Central memory CD4-positive, alpha-beta T cell (primary cell): ENCODE measurements at regions not wholly inside any gene's neighbourhood (a gene's known extent, or its start where the extent isn't known, plus 50 kb on each side); places are given as distances from the start of the nearest gene placed in this dataset.

ENCODE experiments used
- DNase-seq: peaks from one replicate; pipeline ENCODE4 v3.0.0; 2022

DNA sequence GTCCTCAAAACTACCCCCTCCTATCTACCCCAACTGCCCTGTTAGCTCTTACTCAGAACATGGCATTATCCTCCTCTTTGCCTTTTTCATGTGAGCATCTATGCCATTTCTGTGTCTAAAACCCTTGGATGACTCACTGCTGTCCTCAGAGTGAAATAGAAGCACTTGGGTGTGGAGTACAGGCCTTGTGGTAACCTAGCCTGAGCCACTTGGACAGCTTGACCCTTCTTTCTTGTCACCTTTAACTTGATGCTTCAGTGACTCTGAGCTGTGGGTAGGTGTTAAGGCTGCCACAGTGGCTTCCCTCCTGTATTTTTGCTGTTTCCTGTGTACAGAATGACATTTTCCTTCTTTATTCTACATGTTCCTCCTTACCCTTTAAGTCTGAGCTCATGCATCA, 391.4 kb downstream of the SH3GL2 start:
- no peak for DNase-seq

GRCh38 chr9:17978773-17979172, 399.9 kb downstream of the SH3GL2 start:
- no peak for DNase-seq

- DNase-seq = no peak
Observed at GRCh38 chr9:17986595-17986994, 407.7 kb downstream of the SH3GL2 start.

DNA sequence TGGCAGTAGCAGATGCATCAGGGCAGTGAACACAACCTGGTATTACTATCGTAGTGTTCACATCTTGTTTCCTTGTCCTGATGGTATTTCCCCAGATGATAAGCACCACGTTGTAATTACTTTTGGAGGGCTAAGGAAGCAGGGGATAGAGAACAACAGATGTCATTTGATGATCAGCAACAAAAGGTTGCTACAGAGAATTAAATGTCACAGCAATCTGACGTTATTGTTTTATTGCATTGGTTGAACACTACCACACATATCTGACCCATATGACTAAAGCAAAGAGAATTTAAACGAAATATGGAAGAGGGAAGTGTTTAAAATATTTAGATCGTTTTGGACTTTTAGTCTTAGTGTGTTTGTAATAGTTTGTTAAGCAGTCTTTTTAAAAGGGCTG, 408.3 kb downstream of the SH3GL2 start:
- DNase-seq = no peak

DNA sequence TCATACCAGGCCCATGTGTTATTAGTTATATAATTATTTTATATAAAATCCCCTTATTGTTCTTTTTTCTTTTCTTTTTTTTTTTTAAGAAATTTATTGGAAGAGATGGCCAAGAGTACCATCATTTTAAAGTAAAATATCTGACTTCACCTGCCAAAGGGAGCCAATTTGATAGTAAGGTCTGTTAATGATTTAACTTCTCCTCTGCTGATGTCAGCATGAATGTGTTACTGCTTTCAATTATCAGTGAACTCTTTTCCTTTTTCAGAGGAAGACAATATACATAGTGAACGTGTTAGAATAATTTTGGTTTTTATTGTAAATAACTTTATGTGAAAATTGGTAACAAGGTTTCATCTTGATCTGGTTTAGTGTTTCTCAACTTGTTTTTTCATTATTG, 409.6 kb downstream of the SH3GL2 start:
- DNase-seq = no peak

GRCh38 chr9:17990602-17991001, 411.7 kb downstream of the SH3GL2 start:
- no peak for DNase-seq

DNA sequence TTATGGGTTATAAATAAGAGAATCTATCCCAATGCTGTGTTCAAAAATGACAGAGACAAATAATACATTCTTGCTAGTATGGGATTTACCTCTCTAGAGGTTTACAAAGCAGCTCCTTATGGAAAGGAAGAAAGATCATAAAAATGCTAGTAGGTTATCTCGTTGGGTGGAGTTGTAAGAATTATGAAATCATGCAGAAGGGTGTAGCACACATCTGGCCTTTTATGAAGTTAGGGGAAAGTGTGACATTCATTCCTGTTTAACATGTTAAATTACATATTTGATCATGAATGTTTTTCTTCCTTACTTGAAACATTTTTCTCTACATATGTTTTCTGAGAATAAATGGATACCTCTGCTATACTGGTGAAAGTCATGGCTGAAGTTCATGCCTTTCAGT, 414.2 kb downstream of the SH3GL2 start:
- DNase-seq = no peak

DNA sequence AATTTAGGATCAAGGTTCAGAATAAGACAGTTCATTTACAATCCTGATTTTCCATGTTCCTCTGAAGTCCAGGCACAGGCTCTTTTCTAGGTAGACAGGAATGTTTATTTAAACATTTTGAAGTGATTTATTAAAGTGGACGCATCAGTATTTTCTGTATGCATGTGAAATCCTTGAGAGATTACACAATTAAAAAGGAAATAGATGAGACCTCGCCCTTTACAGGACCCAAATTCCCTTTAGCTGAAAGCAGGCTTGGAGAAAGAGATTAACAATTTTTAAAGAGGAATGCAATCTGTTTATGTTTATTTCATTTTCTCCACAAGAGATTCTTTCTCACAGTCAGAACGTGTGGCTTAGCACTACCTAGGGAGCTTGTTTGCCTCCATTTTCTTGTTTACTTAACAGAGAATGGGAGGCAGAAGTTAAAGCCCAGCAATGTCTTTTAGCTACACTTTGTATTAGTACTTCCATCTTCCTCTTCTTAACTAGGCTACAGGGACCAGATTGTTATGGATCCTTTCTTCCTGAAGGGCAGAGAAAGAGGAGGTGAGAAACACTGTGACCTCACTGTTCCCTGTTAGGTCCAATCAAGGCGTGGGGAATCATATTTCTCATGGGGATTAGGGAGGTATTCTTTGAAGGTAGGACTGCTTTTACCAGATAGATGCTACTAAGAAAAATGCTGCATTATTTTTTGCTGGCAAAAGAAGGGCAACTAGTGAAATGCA, 416.0 kb downstream of the SH3GL2 start:
- DNase-seq = no peak

GRCh38 chr9:17996728-17997127, 417.9 kb downstream of the SH3GL2 start:
- no peak for DNase-seq

- no peak for DNase-seq
Observed at GRCh38 chr9:18002718-18003438, 424.0 kb downstream of the SH3GL2 start.

GRCh38 chr9:18006591-18006990, 427.7 kb downstream of the SH3GL2 start:
- DNase-seq = no peak

- DNase-seq = no peak
Observed at GRCh38 chr9:18007621-18008020, 428.8 kb downstream of the SH3GL2 start.

GRCh38 chr9:18009902-18010301, 431.0 kb downstream of the SH3GL2 start:
- DNase-seq = no peak

GRCh38 chr9:18010492-18010891, 431.6 kb downstream of the SH3GL2 start:
- no peak for DNase-seq

GRCh38 chr9:18012170-18012569, 433.3 kb downstream of the SH3GL2 start:
- DNase-seq = no peak

- no peak for DNase-seq
Observed at GRCh38 chr9:18014556-18014955, 435.7 kb downstream of the SH3GL2 start.

- DNase-seq = no peak
Observed at GRCh38 chr9:18015116-18015515, 436.2 kb downstream of the SH3GL2 start.

DNA sequence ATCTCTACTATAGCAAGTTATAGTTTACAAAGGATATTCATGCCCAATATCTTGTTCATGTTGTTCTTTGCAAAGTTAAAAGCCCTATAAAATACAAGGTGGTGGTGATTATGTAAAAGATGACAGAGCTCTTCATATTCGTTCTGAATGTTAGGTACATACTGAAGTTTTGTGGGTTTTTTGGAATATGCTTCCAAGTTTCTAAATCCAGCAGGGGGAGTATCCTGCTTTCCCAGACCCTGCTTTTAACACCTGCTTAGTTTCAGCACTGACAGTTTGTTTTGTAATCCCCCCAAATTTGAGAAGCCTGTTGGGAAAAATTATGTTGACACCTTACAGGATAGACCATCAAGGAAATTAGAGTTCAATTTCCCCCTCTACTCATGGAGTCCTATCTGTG, 438.3 kb downstream of the SH3GL2 start:
- no peak for DNase-seq

- no peak for DNase-seq
Observed at GRCh38 chr9:18018221-18018620, 439.4 kb downstream of the SH3GL2 start.

GRCh38 chr9:18018661-18019060, 439.8 kb downstream of the SH3GL2 start:
- no peak for DNase-seq

- no peak for DNase-seq
Observed at GRCh38 chr9:18020121-18020745, 441.4 kb downstream of the SH3GL2 start.

GRCh38 chr9:18022642-18023041, 443.8 kb downstream of the SH3GL2 start:
- no peak for DNase-seq

- DNase-seq = no peak
Observed at GRCh38 chr9:18023332-18023731, 444.5 kb downstream of the SH3GL2 start.

DNA sequence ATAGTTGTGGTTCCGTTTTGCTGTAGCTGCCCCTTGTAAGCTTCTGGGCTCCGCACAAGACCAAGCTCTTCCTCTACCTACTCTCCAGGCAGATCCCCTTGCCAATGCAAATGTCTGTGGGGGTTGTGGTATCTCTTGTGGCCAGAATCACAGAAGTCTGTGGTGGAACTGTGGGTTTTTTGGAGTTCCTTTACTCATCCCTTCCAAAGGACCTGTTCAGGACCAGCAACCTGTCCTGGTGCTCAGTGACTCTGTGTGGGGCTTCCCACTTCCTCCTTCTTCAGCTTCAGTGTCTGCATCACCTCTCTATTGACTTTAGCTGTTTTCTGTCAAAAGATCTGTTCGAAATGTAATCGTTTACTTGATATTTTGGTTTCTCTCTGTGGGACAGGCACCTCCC, 441.3 kb upstream of the ADAMTSL1 start:
- no peak for DNase-seq
